ENCODE measurements at regions not wholly inside any gene's neighbourhood (a gene's known extent, or its start where the extent isn't known, plus 50 kb on each side); places are given as distances from the start of the nearest gene placed in this dataset.

DNA sequence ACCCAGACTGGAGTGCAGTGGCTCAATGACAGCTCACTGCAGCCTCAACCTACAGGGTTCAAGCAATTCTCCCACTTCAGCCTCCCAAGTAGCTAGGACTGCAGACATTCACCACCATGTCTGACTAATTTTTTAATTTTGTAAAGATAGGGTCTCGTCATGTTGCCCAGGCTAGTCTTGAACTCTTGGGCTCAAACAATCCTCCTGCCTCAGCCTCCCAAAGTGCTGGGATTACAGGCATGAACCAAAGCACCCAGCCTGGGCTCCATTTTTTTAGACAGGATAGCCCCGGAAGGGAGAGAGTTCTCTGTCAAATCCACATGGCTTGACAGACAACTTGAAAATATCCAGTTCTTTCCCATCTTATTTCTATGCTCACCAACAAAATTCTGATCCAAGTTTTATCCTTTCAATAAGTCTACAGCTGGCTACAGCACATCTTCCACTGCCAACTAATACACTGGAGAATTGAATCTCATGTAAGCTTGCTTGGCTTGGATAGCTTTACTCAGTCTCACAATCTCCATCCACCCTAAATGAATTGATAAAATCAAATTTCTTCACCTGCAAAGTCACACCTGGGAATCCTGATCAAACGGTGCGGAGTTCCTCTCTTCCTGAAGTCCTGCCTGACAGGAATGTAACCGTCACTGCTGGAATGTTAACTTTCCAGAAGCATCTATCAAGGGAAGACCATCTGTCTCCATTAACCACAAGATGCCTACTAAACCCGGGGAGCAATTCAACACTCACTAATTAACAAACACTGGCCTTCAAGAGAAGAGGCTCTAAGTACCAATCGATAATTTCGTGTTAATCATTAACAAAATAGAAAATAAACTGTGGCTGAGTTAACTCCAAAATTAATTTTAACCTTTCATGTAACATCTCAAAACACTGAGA, 239.7 kb upstream of the MKLN1 start:
- Histone ChIP-seq H2AFZ (ENCODE audit: low read depth, low read length, poor library complexity, severe bottlenecking) (no peak overlapping the region), H3K36me3 (ENCODE audit: control insufficient read depth in 1 of 2, insufficient read depth in 2 of 2, low read length in 2 of 2) (no peaks in the 10 kb centered on the region), H4K20me1 (ENCODE audit: insufficient read depth) (no peaks in the 10 kb centered on the region), H3K9me3 (ENCODE audit: control insufficient read depth in 1 of 2, insufficient read depth in 1 of 2, low read depth in 1 of 2, low read length in 2 of 2) (no peaks in the 10 kb centered on the region), H3K4me3 (replicated peaks in 1 of 2; ENCODE audit: low read depth in 1 of 2, low read length in 2 of 2) (no peak overlapping the region), H3K79me2 (ENCODE audit: insufficient read depth, low read length) (peaks cover 58% of the 10 kb centered on the region), H3K4me2 (ENCODE audit: low read length) (no peak overlapping the region), H3K9ac (ENCODE audit: low read length) (no peak overlapping the region), H3K27me3 (ENCODE audit: insufficient read depth, low read length) (no peaks in the 10 kb centered on the region), H3K4me1 (ENCODE audit: control insufficient read depth in 1 of 2, insufficient read depth in 2 of 2, low read length in 2 of 2) (peaks cover 0 to 7% of the 10 kb centered on the region in 2 experiments; a peak in 1 of 4 replicates), H3K27ac (ENCODE audit: low read depth, low read length) (no peak overlapping the region), H3K9me2 (ENCODE audit: insufficient read depth) (no peaks in the 10 kb centered on the region; the same call in 1 of the 2 replicates)
- ATAC-seq (no peak), DNase-seq (ENCODE audit: low read depth, low spot score) (no peak)
- CTCF ChIA-PET = no interaction called here
- RAD21 ChIA-PET (ENCODE audit: low non-redundant PET in 1 of 2, low total read pairs in 2 of 2, uncharacterized antibody in 2 of 2, unreplicated experiment in 2 of 2) = no interaction called here
- intact Hi-C loops (cut with micrococcal nuclease) = no loop called here
- BruUV-seq (replicated peaks) = no TSS peak
- TF ChIP-seq, protein P1, sequence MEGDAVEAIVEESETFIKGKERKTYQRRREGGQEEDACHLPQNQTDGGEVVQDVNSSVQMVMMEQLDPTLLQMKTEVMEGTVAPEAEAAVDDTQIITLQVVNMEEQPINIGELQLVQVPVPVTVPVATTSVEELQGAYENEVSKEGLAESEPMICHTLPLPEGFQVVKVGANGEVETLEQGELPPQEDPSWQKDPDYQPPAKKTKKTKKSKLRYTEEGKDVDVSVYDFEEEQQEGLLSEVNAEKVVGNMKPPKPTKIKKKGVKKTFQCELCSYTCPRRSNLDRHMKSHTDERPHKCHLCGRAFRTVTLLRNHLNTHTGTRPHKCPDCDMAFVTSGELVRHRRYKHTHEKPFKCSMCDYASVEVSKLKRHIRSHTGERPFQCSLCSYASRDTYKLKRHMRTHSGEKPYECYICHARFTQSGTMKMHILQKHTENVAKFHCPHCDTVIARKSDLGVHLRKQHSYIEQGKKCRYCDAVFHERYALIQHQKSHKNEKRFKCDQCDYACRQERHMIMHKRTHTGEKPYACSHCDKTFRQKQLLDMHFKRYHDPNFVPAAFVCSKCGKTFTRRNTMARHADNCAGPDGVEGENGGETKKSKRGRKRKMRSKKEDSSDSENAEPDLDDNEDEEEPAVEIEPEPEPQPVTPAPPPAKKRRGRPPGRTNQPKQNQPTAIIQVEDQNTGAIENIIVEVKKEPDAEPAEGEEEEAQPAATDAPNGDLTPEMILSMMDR (IDR thresholded peaks at IDR 0.05 in 2 of 3, conservative IDR thresholded peaks at IDR 0.05 in 1 of 3; ENCODE audit: borderline replicate concordance in 1 of 3, insufficient read depth in 1 of 3, low read depth in 2 of 3, low read length in 2 of 3) = no peak
- no peak for TF ChIP-seq ZNF274 (IDR thresholded peaks at IDR 0.05; ENCODE audit: low read depth, low read length)
- TF ChIP-seq, protein P2, sequence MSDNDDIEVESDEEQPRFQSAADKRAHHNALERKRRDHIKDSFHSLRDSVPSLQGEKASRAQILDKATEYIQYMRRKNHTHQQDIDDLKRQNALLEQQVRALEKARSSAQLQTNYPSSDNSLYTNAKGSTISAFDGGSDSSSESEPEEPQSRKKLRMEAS (IDR thresholded peaks at IDR 0.05) = no peak
- TF ChIP-seq ELF1 (IDR thresholded peaks at IDR 0.05; ENCODE audit: borderline replicate concordance, low read depth) = no peak
- no peak for TF ChIP-seq EZH2phosphoT487 (IDR thresholded peaks at IDR 0.05; ENCODE audit: borderline replicate concordance)
- no peak for TF ChIP-seq CBX3 (IDR thresholded peaks at IDR 0.05; ENCODE audit: low read depth)
- no peak for TF ChIP-seq FOSL1 (IDR thresholded peaks at IDR 0.05; ENCODE audit: low read depth)
- no peak for TF ChIP-seq YY1 (IDR thresholded peaks at IDR 0.05; ENCODE audit: extremely low read depth, insufficient replicate concordance, low read depth, low read length)
- TF ChIP-seq CEBPB (IDR thresholded peaks at IDR 0.05; ENCODE audit: low read depth) = no peak
- TF ChIP-seq, protein P3, sequence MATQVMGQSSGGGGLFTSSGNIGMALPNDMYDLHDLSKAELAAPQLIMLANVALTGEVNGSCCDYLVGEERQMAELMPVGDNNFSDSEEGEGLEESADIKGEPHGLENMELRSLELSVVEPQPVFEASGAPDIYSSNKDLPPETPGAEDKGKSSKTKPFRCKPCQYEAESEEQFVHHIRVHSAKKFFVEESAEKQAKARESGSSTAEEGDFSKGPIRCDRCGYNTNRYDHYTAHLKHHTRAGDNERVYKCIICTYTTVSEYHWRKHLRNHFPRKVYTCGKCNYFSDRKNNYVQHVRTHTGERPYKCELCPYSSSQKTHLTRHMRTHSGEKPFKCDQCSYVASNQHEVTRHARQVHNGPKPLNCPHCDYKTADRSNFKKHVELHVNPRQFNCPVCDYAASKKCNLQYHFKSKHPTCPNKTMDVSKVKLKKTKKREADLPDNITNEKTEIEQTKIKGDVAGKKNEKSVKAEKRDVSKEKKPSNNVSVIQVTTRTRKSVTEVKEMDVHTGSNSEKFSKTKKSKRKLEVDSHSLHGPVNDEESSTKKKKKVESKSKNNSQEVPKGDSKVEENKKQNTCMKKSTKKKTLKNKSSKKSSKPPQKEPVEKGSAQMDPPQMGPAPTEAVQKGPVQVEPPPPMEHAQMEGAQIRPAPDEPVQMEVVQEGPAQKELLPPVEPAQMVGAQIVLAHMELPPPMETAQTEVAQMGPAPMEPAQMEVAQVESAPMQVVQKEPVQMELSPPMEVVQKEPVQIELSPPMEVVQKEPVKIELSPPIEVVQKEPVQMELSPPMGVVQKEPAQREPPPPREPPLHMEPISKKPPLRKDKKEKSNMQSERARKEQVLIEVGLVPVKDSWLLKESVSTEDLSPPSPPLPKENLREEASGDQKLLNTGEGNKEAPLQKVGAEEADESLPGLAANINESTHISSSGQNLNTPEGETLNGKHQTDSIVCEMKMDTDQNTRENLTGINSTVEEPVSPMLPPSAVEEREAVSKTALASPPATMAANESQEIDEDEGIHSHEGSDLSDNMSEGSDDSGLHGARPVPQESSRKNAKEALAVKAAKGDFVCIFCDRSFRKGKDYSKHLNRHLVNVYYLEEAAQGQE (IDR thresholded peaks at IDR 0.05; ENCODE audit: low read depth) = no peak
- TF ChIP-seq POLR2A (IDR thresholded peaks at IDR 0.05; ENCODE audit: borderline replicate concordance, extremely low read depth, insufficient read depth, insufficient read length) = no peak
- TF ChIP-seq ZFX (IDR thresholded peaks at IDR 0.05) = no peak
- TF ChIP-seq EGR1 (IDR thresholded peaks at IDR 0.05; ENCODE audit: low read depth) = no peak
- TF ChIP-seq SRF (IDR thresholded peaks at IDR 0.05; ENCODE audit: low read depth) = no peak
- no peak for TF ChIP-seq JUND (IDR thresholded peaks at IDR 0.05)
- no peak for TF ChIP-seq EZH2 (IDR thresholded peaks at IDR 0.05)
- TF ChIP-seq TCF7L2 (IDR thresholded peaks at IDR 0.05; ENCODE audit: borderline replicate concordance, extremely low read depth, insufficient read depth, insufficient read length) = no peak
- no peak for TF ChIP-seq SIN3A (IDR thresholded peaks at IDR 0.05; ENCODE audit: low read depth)
- POLR2A ChIA-PET = no interaction called here
